Choroid plexus epithelial cell (primary cell): ENCODE measurements at regions not wholly inside any gene's neighbourhood (a gene's known extent, or its start where the extent isn't known, plus 50 kb on each side); places are given as distances from the start of the nearest gene placed in this dataset.

ENCODE experiments used
- DNase-seq: peaks from one replicate; pipeline ENCODE4 v3.0.0-alpha.2; 2010; ENCODE audit warnings: low read depth
- H3K4me3 ChIP-seq: 2 replicates; pipeline ENCODE4 v1.5.1; 2011; ENCODE audit warnings: low read depth, mild to moderate bottlenecking, control low read depth, low read length, moderate library complexity
- TF ChIP-seq, protein P1 (sequence below): conservative IDR thresholded peaks from 2 replicates; pipeline ENCODE4 v1.5.1; 2011; ENCODE audit warnings: low read depth, mild to moderate bottlenecking, control low read depth, inconsistent platforms, low read length, moderate library complexity

DNA sequence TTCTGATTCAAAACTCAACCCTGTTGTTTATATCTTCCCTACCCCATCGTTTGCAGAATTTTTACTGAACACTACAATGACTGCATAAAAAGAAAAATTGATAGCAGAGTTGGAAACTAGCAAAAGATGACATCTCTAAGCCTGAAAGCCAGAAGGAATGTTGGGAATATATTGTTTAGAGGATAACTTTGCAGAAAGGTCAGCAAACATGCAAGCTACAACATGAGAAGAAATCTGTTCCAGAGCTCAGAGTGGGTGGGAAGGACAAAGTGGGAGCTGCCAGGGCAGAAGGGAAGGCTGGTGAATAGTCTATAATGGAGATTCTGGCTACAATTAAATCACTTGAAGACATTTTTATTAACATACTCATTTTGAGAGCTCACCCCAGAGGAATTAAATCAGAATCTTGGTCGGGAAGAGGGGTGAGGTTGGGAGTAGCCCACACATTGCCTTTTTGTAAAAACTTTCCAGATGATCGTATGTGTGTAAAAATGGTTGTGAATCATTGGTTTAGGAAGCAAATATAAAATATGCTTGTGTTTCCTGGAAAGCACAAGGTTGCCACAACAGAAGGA, 574.8 kb downstream of the FLRT2 start:
- TF ChIP-seq, protein P1, sequence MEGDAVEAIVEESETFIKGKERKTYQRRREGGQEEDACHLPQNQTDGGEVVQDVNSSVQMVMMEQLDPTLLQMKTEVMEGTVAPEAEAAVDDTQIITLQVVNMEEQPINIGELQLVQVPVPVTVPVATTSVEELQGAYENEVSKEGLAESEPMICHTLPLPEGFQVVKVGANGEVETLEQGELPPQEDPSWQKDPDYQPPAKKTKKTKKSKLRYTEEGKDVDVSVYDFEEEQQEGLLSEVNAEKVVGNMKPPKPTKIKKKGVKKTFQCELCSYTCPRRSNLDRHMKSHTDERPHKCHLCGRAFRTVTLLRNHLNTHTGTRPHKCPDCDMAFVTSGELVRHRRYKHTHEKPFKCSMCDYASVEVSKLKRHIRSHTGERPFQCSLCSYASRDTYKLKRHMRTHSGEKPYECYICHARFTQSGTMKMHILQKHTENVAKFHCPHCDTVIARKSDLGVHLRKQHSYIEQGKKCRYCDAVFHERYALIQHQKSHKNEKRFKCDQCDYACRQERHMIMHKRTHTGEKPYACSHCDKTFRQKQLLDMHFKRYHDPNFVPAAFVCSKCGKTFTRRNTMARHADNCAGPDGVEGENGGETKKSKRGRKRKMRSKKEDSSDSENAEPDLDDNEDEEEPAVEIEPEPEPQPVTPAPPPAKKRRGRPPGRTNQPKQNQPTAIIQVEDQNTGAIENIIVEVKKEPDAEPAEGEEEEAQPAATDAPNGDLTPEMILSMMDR, result no peak
- DNase-seq, result no peak
- no peak overlapping the region for H3K4me3 ChIP-seq

DNA sequence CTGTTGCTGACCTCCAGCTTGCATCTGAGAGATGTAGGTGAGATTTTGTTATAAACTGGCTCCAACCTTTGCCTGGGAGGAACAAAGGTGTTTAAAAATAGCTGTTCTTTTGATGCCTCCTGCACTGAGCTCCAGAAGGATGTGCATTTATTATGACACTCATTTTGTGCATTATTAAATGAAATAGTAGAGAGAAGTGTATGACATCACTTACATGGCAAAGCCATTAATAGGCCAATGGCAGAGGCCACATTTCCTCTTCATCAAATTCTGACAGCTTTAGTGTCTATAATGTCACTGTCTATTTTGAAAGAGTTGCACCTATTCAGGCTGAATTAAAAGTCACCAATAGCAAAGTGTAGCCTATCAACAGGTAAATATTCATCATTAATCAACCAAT, 564.6 kb downstream of the FLRT2 start:
- DNase-seq, result no peak
- H3K4me3 ChIP-seq, result no peak overlapping the region
- TF ChIP-seq, protein P1, result no peak

DNA sequence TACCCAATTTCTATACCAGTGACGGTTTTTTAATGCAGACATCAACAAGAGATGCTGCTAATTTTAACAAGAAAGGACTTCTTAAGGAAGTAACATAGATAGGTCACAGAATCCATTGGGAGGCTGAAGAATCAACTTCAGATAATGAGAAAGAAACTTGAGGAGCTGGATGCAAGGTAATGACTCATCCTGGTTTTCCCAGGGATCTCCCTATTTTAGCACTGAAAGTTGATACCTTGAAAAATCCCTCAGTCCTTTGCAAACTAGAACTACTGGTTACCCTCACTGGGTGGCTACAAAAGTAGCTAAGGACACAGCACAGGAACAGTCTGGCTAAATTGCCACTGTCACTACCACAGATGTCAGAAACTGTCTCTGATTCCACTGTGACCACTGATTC, 561.9 kb downstream of the FLRT2 start:
- no peak overlapping the region for H3K4me3 ChIP-seq
- TF ChIP-seq, protein P1, result no peak

DNA sequence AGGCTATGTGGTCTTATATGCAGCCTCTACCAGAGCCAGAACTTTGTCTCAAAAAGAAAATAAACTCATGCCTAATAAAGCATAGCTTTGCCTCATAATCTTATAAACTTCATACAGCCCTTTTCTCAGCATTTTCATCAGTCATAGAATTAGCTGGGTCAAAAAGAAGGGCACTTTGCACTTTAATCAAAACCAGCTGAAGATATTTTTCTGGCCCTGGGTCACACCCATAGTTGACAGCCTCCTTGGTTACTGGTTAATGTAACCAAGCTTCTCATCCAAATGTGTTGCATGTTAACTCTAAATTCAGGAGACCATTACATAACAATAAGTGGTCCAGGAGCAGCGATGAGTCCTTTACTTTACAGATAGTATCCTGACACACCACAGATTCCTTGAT, 558.2 kb downstream of the FLRT2 start:
- TF ChIP-seq, protein P1, result no peak
- no peak overlapping the region for H3K4me3 ChIP-seq
- no peak for DNase-seq

More for the DNA sequence above, 561.9 kb downstream of the FLRT2 start:
- no peak for DNase-seq

DNA sequence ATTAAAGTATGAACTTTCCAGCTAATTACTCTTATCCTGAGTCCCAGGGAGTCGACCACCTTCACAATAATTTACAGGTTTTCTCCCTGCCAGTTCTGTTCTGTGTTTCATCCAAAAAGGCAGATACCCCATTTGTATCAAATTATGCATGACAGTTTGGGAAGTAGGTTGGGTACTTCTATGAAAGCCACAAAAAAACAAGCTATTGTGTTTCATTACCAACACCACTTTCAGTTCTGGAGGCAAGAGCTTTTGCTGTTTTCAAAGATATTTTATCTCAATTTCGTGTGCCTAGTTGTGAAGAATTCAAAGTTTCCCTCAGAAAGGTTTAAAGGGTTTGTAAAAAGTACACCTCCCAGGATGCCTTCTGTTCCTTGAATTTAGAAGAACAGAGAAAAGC, 557.4 kb downstream of the FLRT2 start:
- DNase-seq, result no peak
- no peak overlapping the region for H3K4me3 ChIP-seq
- TF ChIP-seq, protein P1, result no peak

DNA sequence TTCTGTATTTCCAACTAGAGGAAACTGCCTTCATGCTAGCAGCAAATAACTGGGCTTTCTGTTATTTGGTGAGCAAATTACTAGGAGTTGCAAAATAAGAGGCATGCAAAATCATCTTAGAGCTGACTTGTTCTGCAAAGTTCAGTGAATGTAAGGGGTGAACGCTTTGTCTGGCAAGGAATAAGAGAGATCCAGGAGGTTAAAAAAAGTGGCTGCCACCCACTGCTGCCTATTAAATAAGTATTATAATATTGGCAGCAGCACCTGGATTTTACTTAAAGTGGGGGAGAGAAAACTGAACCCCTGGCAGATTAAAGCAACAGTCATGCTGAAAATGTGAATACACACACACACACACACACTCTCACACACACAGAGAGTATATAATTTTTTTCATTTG, 557.0 kb downstream of the FLRT2 start:
- TF ChIP-seq, protein P1, result no peak
- no peak for DNase-seq
- no peak overlapping the region for H3K4me3 ChIP-seq

DNA sequence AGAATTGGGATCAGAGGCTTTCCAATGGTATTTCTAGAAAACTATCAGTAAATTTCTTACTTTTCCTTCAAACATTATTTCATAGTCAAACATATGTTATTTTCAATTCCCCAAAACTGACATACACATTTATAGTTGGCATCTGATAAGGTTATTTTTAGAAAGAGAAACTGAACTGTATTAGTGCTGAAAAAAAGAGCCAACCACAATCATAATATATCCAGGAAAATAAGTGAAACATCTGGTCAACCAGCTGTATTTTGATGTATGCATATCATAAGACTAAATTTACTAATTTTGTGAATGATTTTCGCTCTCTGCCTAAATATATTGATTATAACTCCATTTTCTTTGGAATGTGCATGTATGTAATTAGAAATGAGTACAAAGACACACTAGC, 554.2 kb downstream of the FLRT2 start:
- no peak for DNase-seq
- TF ChIP-seq, protein P1, result no peak
- no peak overlapping the region for H3K4me3 ChIP-seq
